Adipocyte (in vitro differentiated cells): ENCODE measurements at regions not wholly inside any gene's neighbourhood (a gene's known extent, or its start where the extent isn't known, plus 50 kb on each side); places are given as distances from the start of the nearest gene placed in this dataset.

Experiments
- DNase-seq: peaks from one replicate; pipeline ENCODE4 v3.0.0-alpha.2; 2015; ENCODE audit warnings: low read depth
- H3K27me3 ChIP-seq: replicated peaks from 2 replicates; pipeline ENCODE4 v1.7.0; 2013; ENCODE audit warnings: mild to moderate bottlenecking, low read length, moderate library complexity; ENCODE audit not compliant: control insufficient read depth, insufficient read depth
- H3K36me3 ChIP-seq: 2 replicates; pipeline ENCODE4 v1.7.0; 2013; ENCODE audit warnings: low read length, mild to moderate bottlenecking, moderate library complexity; ENCODE audit not compliant: control insufficient read depth, insufficient read depth, severe bottlenecking
- H3K4me1 ChIP-seq: 2 replicates; pipeline ENCODE4 v1.7.0; 2013; ENCODE audit warnings: mild to moderate bottlenecking, low read length, moderate library complexity; ENCODE audit not compliant: control insufficient read depth, insufficient read depth
- H3K4me3 ChIP-seq: 2 replicates; pipeline ENCODE4 v1.7.0; 2013; ENCODE audit warnings: mild to moderate bottlenecking, low read length, moderate library complexity
- H3K9ac ChIP-seq: 2 replicates; pipeline ENCODE4 v1.7.0; 2013; ENCODE audit warnings: mild to moderate bottlenecking, low read length, moderate library complexity
- H3K9me3 ChIP-seq: 2 replicates; pipeline ENCODE4 v1.7.0; 2013; ENCODE audit warnings: mild to moderate bottlenecking, low read length, moderate library complexity; ENCODE audit not compliant: control insufficient read depth

- Histone ChIP-seq H3K9ac (no peak overlapping the region), H3K27me3 (peaks cover 38% of the 10 kb centered on the region), H3K36me3 (no peaks in the 10 kb centered on the region), H3K9me3 (no peaks in the 10 kb centered on the region), H3K4me3 (no peak overlapping the region), H3K4me1 (no peaks in the 10 kb centered on the region)
- no peak for DNase-seq
Observed at GRCh38 chr17:5871666-5872065, 198.5 kb upstream of the WSCD1 start.

- Histone ChIP-seq H3K4me1 (no peaks in the 10 kb centered on the region), H3K9ac (no peak overlapping the region), H3K9me3 (no peaks in the 10 kb centered on the region), H3K27me3 (peaks cover 31% of the 10 kb centered on the region), H3K36me3 (no peaks in the 10 kb centered on the region), H3K4me3 (no peak overlapping the region)
- DNase-seq = no peak
Observed at GRCh38 chr17:5872831-5873230, 197.3 kb upstream of the WSCD1 start.

GRCh38 chr17:5873781-5874180 is 196.4 kb upstream of the WSCD1 start:
- H3K36me3 ChIP-seq = no peaks in the 10 kb centered on the region
- no peak overlapping the region for H3K4me3 ChIP-seq
- H3K4me1 ChIP-seq = no peaks in the 10 kb centered on the region
- no peaks in the 10 kb centered on the region for H3K9me3 ChIP-seq
- H3K27me3 ChIP-seq = peaks cover 36% of the 10 kb centered on the region
- H3K9ac ChIP-seq = no peak overlapping the region
- DNase-seq = no peak

- no peak overlapping the region for H3K4me3 ChIP-seq
- DNase-seq = no peak
- no peak overlapping the region for H3K9ac ChIP-seq
- H3K9me3 ChIP-seq = no peaks in the 10 kb centered on the region
- peaks cover 41% of the 10 kb centered on the region for H3K27me3 ChIP-seq
- H3K4me1 ChIP-seq = no peaks in the 10 kb centered on the region
- no peaks in the 10 kb centered on the region for H3K36me3 ChIP-seq
Observed at GRCh38 chr17:5874486-5874885, 195.7 kb upstream of the WSCD1 start.

GRCh38 chr17:5877366-5877765 is 192.8 kb upstream of the WSCD1 start:
- H3K9me3 ChIP-seq = no peaks in the 10 kb centered on the region
- no peak overlapping the region for H3K9ac ChIP-seq
- H3K4me3 ChIP-seq = no peak overlapping the region
- no peaks in the 10 kb centered on the region for H3K36me3 ChIP-seq
- no peaks in the 10 kb centered on the region for H3K4me1 ChIP-seq
- H3K27me3 ChIP-seq = peaks cover 47% of the 10 kb centered on the region
- DNase-seq = no peak

- DNase-seq = no peak
- Histone ChIP-seq H3K27me3 (peaks cover 44% of the 10 kb centered on the region), H3K4me1 (no peaks in the 10 kb centered on the region), H3K9ac (no peak overlapping the region), H3K4me3 (no peak overlapping the region), H3K9me3 (no peaks in the 10 kb centered on the region), H3K36me3 (no peaks in the 10 kb centered on the region)
Observed at GRCh38 chr17:5877948-5878347, 192.2 kb upstream of the WSCD1 start.

- no peaks in the 10 kb centered on the region for H3K4me1 ChIP-seq
- no peaks in the 10 kb centered on the region for H3K9me3 ChIP-seq
- H3K4me3 ChIP-seq = no peak overlapping the region
- DNase-seq = no peak
- H3K9ac ChIP-seq = no peak overlapping the region
- H3K27me3 ChIP-seq = peaks cover 20% of the 10 kb centered on the region
- no peaks in the 10 kb centered on the region for H3K36me3 ChIP-seq
Observed at GRCh38 chr17:5881849-5882248, 188.3 kb upstream of the WSCD1 start.

- Histone ChIP-seq H3K36me3 (no peaks in the 10 kb centered on the region), H3K9me3 (peaks cover 2% of the 10 kb centered on the region), H3K27me3 (peaks cover 13% of the 10 kb centered on the region), H3K9ac (no peak overlapping the region), H3K4me3 (no peak overlapping the region), H3K4me1 (no peaks in the 10 kb centered on the region)
- no peak for DNase-seq
Observed at GRCh38 chr17:5883775-5884665, 186.2 kb upstream of the WSCD1 start.

GRCh38 chr17:5885336-5885735 is 184.8 kb upstream of the WSCD1 start:
- H3K4me3 ChIP-seq = no peak overlapping the region
- no peaks in the 10 kb centered on the region for H3K4me1 ChIP-seq
- DNase-seq = no peak
- H3K27me3 ChIP-seq = peaks cover 6% of the 10 kb centered on the region
- H3K36me3 ChIP-seq = no peaks in the 10 kb centered on the region
- H3K9ac ChIP-seq = no peak overlapping the region
- peaks cover 6% of the 10 kb centered on the region for H3K9me3 ChIP-seq

- Histone ChIP-seq H3K4me1 (no peaks in the 10 kb centered on the region), H3K9me3 (peaks cover 11% of the 10 kb centered on the region), H3K4me3 (no peak overlapping the region), H3K9ac (no peak overlapping the region), H3K27me3 (no peaks in the 10 kb centered on the region), H3K36me3 (no peaks in the 10 kb centered on the region)
- DNase-seq = no peak
Observed at GRCh38 chr17:5888811-5889210, 181.4 kb upstream of the WSCD1 start.

- Histone ChIP-seq H3K4me3 (no peak overlapping the region), H3K36me3 (no peaks in the 10 kb centered on the region), H3K9me3 (peaks cover 11% of the 10 kb centered on the region), H3K4me1 (no peaks in the 10 kb centered on the region), H3K9ac (no peak overlapping the region), H3K27me3 (peaks cover 4% of the 10 kb centered on the region)
- no peak for DNase-seq
Observed at GRCh38 chr17:5892921-5893675, 177.1 kb upstream of the WSCD1 start.
